Skin of body (tissue), 1 donor: ENCODE measurements at regions not wholly inside any gene's neighbourhood (a gene's known extent, or its start where the extent isn't known, plus 50 kb on each side); places are given as distances from the start of the nearest gene placed in this dataset.

Experiments
- DNase-seq: peaks from one replicate; lab custom pipeline; 2025; lab: John Stamatoyannopoulos, UW

DNA sequence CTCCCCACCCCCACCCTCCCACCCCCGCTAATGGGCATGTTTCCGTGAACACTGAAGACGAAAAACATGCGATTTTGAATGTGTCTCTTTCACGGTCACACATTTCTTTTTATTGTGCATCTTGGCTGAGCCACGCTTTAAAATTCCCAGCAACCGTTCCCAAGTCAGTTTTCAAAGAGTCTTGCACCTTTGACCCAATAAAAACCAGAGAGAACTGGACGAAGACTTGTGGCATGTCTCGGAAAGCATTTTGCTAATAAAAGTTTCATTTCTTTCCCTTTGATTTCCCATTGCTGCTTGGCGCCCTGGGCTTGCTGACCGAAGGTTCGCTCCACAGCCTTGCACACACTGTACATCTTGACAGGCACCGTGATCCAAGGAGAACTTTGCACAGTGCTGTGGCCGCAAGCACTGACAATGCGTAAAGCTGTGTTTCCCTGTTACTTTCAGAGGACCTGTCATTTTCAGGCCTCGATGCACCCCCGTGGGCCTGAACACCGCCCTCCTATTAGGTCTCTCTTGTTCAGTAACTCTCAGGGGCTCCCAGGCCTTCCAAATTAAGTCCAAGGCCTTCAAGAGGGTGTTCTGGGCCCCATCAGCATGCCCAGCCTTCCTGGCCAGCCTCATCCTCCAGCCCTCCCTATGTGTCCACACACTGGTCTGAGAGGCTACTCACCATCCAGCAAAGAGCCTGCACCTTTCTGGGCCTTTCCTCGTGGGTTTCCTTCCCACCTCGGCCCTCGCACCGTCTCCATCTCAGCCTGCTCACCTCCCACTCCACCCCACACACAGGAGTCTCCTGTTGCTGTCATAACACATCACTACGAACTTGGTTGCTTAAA, 63.4 kb upstream of the DIO3 start:
- no peak for DNase-seq

GRCh38 chr14:101498526-101498860, 62.8 kb upstream of the DIO3 start:
- DNase-seq, result no peak

GRCh38 chr14:101499080-101499479, 62.2 kb upstream of the DIO3 start:
- DNase-seq, result no peak

- DNase-seq, result no peak
Observed at GRCh38 chr14:101499513-101499912, 61.8 kb upstream of the DIO3 start.

- no peak for DNase-seq
Observed at GRCh38 chr14:101500061-101500460, 61.2 kb upstream of the DIO3 start.

DNA sequence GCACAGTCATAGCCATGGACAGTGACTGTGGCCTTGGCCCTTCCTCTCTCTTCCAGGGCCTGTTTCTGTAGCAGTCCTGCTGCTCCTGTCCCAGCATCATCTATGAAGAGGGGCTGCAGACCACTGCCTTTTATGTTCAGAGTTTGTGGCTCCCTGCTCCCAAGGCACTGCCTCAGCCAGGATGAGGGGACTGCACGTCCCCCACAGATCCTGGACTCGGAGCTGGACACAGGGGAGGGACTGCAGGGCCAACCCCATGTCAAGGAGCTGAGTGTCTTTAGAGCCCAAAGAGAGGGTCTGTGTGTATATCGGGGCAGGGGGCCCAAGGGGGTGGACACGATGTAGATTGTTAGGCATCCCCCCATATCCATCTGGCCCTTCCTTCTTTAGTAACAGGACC, 60.6 kb upstream of the DIO3 start:
- DNase-seq, result no peak

DNA sequence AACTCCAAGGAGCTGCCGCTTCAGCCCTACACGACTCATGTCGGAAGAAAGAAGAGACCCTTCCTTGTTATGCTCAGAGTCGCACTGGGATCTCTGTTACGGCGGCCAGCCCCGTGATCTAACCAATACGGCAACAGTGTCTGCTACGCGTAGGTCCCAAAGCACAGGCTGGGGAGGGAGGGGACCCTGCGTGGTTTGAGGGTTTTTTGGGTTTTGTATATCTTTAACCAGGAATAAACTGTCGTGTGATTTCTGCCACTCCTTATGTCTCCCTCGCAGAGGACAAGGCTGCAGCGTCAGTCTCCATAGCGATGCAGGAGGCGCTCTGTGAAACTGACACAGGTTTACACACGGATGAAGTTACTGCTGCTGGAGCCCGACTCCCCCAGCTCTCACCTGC, 60.0 kb upstream of the DIO3 start:
- no peak for DNase-seq

- no peak for DNase-seq
Observed at GRCh38 chr14:101501858-101502615, 59.3 kb upstream of the DIO3 start.

DNA sequence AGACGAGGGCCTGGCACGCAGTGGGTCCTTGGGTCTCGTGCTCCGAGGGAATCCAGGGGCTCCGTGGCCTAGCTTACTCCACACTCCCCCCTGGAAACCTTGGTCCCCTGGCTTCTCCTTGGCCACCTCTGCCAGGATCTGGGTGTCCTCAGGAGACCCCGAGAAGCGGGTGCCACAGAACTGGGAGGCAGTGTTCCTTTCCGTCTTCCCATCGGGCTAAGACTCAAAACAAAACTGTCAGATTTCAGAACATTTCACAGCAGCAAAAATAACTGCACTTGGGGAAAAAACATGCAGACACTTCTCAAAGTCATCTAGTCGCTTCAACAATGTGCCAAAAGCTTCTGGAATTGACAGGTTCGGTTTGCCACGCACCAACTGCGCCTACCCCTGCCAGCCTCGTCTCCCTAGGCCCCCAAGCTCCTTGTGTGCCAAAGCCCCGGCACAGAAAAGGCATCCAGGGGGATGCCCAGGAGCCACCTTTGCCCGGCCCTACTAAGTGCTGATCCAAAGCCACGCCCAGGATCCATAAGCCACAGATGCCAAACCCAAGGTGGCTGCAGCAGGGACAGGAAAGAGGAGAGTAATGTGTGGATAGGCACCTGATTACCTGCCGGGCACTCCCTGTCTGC, 58.4 kb upstream of the DIO3 start:
- no peak for DNase-seq

DNA sequence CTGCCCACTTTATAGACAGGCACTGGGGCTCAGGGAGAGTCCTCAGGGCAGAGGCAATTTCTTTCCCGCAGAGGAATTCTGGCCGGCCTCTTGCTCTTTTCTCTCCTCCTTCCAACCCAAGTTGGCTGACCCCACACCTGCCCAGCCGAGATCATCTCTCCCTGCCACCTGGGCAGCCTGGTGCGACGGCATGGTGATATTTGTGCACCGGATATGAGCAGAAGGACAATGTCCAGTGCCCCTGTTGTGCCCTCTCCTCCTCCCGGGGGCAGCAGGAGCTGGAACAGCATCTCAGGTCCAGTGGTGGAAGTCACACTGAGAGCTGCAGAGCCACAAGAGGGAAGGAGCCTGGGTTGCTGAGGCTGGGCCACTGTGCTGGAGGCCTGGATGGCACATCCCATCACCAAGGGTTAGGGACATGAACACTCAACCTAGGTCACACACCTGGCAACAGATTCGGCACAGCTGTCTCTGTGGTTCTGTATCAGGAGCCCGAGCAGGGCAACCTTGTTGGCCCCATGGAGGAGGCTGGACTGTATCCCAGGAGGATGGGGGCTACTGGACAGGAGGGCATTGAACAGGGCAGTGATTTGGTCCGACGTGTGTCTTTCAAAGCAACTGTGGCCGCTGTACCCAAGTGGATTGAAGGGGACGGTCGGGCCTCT, 57.7 kb upstream of the DIO3 start:
- DNase-seq, result no peak

DNA sequence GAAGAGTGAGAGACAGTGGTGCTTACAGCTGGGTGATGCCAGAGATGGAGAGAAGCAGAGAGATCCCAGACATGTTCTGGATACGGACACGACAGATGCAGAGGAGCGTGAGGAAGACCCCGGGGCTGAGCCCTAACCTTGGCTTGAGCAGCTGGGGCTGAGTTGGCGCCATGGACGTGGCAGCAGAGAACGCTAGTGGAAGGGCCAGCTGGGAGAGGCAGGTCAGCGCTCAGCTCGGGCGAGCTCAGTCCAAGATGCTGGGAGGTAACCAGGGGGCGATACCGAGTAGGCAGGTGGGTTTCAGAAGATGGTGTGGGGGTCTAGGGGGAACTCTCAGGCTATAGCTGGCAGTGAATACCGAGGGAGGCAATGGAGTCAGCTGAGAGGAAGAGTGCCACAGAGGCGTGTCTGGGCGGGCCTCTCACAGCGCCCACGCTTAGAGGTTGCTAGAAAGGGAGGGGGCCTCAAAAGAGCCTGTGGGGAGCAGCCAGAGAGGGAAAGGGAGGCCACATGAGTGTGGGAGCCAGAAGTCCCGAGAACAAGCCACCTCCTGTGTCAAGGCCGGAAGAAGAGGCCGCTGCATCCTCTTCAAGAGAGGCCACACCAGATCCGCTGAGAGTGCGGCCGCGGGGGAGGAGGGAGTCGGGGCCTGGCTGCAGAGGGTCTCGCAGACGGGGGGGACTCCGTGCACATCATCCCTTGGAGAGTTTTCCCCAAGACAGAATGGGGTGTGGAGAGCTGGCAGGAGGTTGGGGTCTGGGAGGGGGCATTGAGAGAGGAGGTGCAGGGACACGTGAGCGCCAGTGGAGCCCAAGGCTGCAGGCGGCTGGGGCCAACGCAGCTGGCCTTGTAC, 57.0 kb upstream of the DIO3 start:
- DNase-seq, result no peak

DNA sequence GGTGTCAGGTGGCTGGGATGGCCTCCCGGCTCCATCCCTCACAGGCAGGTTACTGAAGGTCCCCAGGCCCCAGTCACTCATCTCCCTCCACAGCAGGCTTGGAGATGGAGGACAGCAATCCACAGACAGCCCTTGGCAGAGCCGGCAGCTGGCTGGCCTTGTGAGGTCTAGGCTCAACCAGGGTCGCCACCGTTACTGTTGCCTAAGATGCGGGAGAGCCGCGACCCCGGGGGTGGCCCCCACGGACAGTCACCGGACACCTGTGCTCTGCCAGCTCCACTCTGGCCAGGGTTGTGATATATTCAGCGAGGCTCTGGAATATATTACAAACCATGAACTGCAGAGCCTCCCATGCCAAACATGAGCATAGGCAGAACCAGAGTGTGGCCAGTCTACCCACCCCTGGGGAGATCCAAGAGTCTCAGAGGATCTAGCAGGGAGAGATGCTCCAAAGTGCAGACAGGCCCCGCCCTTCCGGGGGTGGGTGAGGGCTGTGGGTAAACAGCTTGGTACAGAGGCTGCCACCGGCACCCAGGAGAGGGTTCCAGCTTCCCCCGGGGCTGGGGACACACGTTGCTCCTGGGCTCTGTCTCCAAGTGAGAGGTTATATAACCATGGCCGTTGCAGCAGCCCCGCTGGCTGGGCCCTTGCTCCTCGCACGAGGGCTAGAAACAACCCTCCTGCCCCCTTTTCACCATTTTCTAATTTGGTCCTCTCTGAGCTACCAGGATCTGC, 55.9 kb upstream of the DIO3 start:
- DNase-seq, result no peak

- DNase-seq, result no peak
Observed at GRCh38 chr14:101506211-101506925, 54.9 kb upstream of the DIO3 start.

DNA sequence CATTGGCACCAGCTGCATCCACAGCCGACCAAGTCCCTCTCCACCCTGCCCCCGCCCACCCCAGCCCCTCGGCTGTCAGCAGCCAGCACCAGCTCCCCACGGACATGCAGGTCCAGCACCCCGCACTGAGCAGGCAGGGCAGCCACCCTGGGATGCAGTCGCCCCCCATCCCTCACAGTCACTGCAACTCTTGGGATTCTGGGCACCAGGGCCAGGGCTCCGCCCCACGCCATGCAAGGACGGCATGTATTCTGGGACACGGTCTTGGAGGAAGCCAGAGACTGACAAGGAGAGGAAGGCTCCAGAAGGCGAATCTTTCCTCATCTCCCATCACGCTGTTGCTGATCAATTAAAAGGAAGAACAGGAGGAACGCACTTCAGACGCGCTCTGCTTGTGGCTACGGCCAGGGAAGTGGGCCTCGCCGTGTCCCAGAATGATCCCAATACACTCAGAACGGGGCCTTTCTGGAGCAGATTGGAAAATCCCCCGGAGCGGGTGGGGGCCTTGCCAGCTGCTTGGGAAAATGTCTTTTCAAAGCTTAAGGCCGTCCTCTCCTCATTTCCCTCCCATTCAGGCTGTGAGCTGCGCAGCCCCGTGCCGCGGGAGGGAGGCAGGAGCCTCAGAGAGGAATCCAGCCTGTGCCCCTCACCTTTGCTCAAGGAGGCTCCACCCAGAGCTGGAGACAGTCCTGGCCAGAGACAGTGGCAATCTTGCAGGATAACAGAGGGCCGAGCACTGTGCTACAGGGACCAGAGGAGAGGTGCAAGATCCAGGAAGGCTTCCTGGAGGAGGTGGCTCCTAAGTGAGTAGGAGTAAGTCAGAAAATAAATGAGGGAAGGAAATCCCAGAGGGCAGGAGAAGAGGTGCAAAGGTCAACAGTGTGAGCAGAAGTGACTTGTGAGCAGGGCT, 54.1 kb upstream of the DIO3 start:
- DNase-seq, result no peak

DNA sequence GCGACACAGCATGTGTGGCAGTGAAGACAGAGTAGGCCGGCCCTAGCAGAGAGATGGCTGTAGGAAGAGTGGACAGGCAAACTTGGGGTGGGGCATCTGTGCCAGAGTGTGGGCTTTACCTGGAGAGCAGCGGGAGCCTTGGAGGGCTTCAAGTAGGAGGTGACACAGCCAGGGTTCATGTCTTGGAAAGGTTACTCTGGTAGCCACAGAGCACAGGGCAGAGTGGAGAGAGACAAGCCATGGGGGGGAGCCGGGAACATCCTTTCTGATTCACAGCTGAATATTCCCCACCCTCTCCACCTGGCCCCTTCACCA, 53.5 kb upstream of the DIO3 start:
- DNase-seq, result no peak

GRCh38 chr14:101508196-101508947, 52.9 kb upstream of the DIO3 start:
- DNase-seq, result no peak

DNA sequence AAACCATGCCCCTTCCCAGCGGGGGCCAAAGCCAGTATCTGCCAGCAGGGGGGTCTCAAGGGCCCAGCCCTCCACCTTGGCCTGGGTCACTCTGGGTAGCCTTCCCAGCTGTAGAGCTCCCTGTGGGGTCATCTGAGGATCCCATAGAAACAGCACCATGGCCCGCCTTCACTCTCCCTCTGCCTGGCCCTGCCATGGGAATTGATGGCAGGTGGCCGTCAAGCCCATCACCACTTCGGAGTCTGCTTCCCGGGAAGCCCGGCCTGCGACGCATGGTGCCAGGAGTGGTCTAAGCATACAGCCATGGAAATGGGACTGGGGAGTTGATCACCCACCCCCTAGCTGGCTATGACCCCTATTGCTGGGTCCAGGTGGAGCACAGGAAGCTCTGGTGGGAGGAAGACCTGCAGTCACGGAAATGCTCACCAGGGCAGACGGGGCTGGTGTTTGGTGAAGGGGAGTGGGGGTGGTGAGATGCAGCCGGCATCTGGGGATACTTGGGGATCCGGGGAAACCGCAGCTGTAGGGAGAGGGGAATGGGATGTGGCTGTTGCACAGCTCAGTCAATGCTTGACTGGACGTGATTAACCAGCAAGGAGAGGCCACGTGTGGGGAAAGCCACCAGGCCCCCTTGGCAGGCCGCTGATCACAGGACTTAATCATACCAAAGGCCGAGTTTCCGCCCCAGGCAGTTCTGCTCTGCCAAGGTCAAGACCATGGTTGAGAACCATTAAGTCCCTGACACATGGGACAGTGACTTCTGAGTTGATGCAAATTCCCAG, 52.2 kb upstream of the DIO3 start:
- no peak for DNase-seq
